ENCODE measurements at regions not wholly inside any gene's neighbourhood (a gene's known extent, or its start where the extent isn't known, plus 50 kb on each side); places are given as distances from the start of the nearest gene placed in this dataset.
"Not testable (repeated sequence)": the region's sequence is repeated elsewhere in the genome, so short reads cannot be mapped to it uniquely, and the experiment has no call there.

GRCh38 chr13:90654970-90655369 is 692.5 kb upstream of the MIR17HG start:
- no peak for DNase-seq

GRCh38 chr13:90664200-90664599 is 683.3 kb upstream of the MIR17HG start:
- DNase-seq = not testable (repeated sequence)

- no peak for DNase-seq
Measured at GRCh38 chr13:90673746-90674145, 673.7 kb upstream of the MIR17HG start.

GRCh38 chr13:90675129-90675528 is 672.4 kb upstream of the MIR17HG start:
- no peak for DNase-seq

DNA sequence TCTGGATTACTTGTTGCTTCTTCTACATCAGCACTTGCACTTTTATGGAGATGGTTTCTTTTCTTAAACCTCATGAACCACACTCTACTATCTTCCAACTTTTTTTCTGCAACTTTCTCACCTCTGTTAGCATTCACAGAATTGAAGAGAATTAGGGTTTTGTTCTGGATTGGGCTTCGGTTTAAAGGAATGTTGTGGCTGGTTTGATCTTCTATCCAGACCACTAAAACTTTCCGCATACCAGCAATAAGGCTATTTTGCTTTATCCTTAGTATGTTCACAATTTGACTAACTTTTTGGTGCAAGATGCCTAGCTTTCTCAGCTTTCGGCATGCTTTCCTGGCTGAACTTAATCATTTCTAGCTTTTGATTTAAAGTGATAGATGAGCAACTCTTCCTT is 666.7 kb upstream of the MIR17HG start:
- no peak for DNase-seq

DNA sequence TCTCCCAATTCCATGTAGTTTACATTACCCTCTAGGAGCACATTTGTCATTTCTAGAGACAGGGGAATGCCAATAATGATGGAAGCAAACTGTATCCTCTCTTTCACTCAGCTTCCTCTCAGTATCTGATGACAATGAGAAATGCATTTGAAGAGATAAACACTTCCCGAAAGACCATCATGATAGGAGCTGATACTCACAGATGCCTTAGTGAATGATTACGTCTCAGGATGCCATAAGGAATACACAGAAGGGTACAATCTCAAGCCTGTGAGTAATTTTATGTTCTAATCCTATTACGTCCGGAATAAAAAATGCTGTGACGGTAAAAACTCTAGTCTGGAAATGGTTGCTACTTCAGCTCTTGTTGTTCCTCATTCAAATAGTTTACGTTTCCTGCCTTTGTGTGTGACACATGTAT is 663.8 kb upstream of the MIR17HG start:
- no peak for DNase-seq

GRCh38 chr13:90686442-90686841 is 661.0 kb upstream of the MIR17HG start:
- no peak for DNase-seq

DNA sequence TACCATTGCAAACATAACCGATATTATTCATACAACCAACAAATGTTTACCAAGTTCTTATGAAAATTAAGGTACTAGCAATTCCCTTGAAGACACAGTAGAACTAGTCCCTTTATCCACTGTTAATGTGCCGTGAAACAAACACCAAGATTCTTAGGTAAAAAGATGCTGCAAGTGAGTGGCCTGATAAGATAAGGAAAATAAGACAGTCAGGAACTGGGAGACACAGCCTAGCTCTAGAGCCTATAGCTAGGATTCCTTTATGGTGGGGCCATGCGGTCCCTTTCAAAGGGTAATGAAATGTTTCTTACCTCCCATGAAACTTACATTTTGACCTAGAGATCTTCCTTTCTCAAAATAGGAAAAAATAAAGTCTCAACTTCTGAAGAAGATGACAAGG is 658.4 kb upstream of the MIR17HG start:
- DNase-seq = no peak

DNA sequence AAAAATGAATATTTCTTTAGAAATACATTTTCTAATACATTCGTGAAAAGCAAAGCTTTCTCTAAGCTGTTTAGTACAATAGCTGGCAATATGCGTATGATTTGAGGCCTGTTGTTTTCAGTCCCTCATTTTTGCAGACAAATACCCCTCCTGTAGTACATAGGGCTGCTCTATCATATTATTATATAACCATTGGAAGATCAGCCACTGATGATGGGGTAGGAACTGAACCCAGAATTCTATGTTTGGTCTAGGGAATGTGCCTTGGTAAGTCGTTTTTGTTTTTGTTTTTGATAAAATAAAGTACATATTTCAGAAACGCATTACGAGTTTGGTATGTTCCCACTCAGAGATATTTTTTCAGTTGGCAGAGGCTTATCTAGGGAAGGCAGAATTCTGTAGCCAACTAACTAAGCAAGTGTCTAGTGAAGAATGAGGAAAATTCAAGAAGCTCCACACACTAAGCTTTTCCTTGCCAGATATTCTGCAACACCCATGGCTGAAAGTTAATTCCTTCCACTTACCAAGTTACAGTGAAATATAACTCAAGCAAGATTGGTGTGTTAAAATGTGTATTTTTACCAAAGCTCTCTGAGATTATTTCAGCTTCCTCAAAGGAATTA is 656.9 kb upstream of the MIR17HG start:
- DNase-seq = no peak

GRCh38 chr13:90696254-90696653 is 651.2 kb upstream of the MIR17HG start:
- no peak for DNase-seq

DNA sequence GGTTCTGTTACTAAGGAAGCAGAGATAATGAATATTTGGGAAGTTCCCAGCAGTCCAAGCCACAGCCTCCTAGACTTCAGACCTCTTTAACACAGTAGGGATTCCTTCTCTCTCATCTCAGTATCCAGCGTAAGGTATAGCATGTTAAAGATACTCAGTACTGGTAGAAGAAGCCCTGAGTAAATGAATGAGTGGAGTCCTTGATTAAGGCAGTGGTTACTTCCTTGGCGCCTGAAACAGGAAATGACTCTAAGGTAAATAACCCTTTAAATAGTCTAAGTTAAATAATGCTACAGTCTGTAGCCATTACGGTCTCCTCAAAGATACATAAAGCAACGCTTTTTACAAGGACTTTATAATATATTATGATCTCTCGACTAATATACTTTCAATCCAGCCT is 650.8 kb upstream of the MIR17HG start:
- no peak for DNase-seq

- no peak for DNase-seq
Measured at GRCh38 chr13:90700340-90700739, 647.1 kb upstream of the MIR17HG start.

GRCh38 chr13:90701264-90701663 is 646.2 kb upstream of the MIR17HG start:
- DNase-seq = no peak

- DNase-seq = no peak
Measured at GRCh38 chr13:90702050-90702449, 645.4 kb upstream of the MIR17HG start.

GRCh38 chr13:90706631-90707030 is 640.9 kb upstream of the MIR17HG start:
- no peak for DNase-seq

DNA sequence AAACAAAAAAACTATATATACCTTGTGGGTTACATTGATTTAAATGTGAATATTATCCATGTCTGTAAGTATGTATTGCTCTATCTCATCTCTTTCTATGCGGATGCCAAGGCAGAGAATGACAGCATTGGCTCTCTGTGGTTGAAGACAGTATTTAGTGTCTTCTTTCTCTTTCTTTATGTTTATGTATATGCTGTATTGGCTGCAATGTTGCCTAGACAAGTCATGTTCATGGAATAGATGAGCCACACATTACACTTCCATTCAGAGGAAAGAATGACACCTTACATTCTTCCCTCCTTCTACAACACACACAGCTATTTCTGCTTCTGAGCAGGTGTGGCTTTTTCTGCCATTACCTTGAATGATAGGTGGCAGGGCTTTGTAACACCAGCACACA is 639.4 kb upstream of the MIR17HG start:
- DNase-seq = no peak

GRCh38 chr13:90709319-90709718 is 638.2 kb upstream of the MIR17HG start:
- no peak for DNase-seq

GRCh38 chr13:90710164-90710759 is 637.2 kb upstream of the MIR17HG start:
- DNase-seq = no peak

DNA sequence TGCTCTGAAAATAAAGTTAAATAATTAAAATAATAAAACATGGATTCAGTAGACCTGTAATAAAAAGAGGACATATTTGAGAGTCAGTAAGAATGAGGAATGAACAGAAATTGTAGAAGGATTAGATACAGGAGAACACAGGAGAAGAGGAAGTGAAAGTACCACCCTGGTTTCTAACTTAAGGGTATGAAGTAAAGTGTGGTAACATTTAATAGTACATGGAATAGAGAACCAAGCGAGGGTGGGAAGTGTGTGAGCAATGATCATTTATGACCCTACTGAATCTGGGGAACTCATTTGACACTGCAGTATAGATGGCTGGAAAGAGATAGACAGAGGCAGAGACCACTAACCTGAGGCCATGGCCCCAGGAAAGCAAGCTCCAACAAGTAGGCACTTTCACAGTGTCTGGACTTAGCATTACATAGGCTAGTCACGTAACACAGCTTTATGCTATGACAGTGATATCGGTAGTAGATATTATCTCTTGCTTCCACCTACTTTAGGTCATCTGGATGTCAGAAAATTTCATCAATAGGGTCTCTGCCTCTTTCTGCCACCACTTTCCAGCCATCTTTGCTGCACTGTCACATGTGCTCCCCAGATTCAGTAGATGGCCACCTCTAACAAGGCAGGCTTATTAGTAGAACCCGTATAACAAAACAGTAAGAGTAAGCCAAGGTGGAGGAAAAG is 633.9 kb upstream of the MIR17HG start:
- no peak for DNase-seq

GRCh38 chr13:90715485-90715884 is 632.0 kb upstream of the MIR17HG start:
- DNase-seq = no peak

GRCh38 chr13:90717451-90717936 is 630.0 kb upstream of the MIR17HG start:
- no peak for DNase-seq

DNA sequence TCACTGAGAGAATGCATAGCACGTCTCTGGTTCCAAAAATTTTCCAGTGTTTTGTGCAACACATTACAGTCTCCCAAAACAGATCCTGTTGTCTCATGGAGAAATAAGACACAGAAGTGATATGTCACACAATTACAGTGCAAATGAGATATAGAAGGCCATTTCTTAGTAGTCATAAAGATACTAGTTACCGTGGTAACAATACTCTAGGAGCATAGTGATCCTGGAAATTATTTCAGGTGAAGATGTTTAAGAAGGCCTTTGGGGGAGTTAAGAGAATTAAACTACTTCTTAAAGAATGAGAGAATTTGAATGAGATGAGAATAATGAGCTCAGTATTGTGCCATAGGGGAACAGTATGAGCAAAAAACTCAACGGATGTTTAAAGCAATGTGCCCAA is 628.0 kb upstream of the MIR17HG start:
- DNase-seq = no peak

GRCh38 chr13:90721937-90722336 is 625.5 kb upstream of the MIR17HG start:
- DNase-seq = no peak

DNA sequence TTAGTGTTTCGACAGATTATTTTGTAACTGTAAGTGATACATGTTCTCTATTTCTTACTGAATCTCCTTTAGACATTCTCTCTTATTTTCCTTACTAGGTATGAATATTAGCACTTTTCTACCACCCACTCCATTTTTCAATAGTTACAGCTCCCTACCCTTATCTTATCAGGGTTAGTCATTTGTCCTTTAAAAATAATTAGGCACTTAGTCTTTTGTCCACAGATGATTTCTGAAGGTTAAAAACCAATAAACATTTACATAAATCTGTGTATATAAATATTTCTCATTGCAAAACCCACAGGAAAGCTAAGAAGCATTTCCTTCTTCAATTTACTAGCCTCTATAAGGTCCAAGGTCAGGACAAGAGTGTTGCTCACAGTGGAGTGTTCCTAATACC is 624.1 kb upstream of the MIR17HG start:
- no peak for DNase-seq

All from NCI-H1694 treated with DMSO at 0.1 percent for 48 hours (cell line).